Liver (tissue), 7 donors: ENCODE measurements at regions not wholly inside any gene's neighbourhood (a gene's known extent, or its start where the extent isn't known, plus 50 kb on each side); places are given as distances from the start of the nearest gene placed in this dataset.

Experiments
- DNase-seq: peaks from one replicate; pipeline ENCODE4 v3.0.0-alpha.2; 2017; ENCODE audit warnings: low spot score
- H3K27ac ChIP-seq, 2 donors: one replicate each; pipeline ENCODE4 v1.7.0; 2013; ENCODE audit warnings: inconsistent platforms in 2 of 2, low read length in 2 of 2, control low read depth in 1 of 2, low read depth in 1 of 2, mild to moderate bottlenecking in 1 of 2
- H3K27me3 ChIP-seq, 4 donors: one replicate each; pipeline versions ENCODE4 v1.6.1 to v1.7.0; 2013; ENCODE audit warnings: low read length in 3 of 4, inconsistent platforms in 1 of 4, mild to moderate bottlenecking in 1 of 4, moderate library complexity in 1 of 4; ENCODE audit not compliant: control insufficient read depth in 4 of 4, insufficient read depth in 4 of 4
- H3K36me3 ChIP-seq, 4 donors: one replicate each; pipeline versions ENCODE4 v1.6.1 to v1.7.0; 2013; ENCODE audit warnings: low read length in 3 of 4, mild to moderate bottlenecking in 3 of 4, low read depth in 1 of 4, moderate library complexity in 1 of 4; ENCODE audit not compliant: control insufficient read depth in 4 of 4, insufficient read depth in 3 of 4
- H3K4me1 ChIP-seq, 4 donors: one replicate each; pipeline versions ENCODE4 v1.6.1 to v1.7.0; 2013; ENCODE audit warnings: low read length in 3 of 4, mild to moderate bottlenecking in 3 of 4, moderate library complexity in 1 of 4; ENCODE audit not compliant: control insufficient read depth in 4 of 4, insufficient read depth in 4 of 4
- H3K4me3 ChIP-seq, 3 donors: one replicate each; pipeline versions ENCODE4 v1.6.1 to v1.7.0; 2013; ENCODE audit warnings: low read length in 3 of 3, control low read depth in 1 of 3, low read depth in 1 of 3, mild to moderate bottlenecking in 1 of 3
- H3K9ac ChIP-seq, 2 donors: one replicate each; pipeline ENCODE4 v1.7.0; 2013; ENCODE audit warnings: low read length in 2 of 2, mild to moderate bottlenecking in 2 of 2, moderate library complexity in 2 of 2, control low read depth in 1 of 2, low read depth in 1 of 2
- H3K9me3 ChIP-seq, 4 donors: one replicate each; pipeline versions ENCODE4 v1.6.1 to v1.7.0; 2013; ENCODE audit warnings: low read length in 3 of 4; ENCODE audit not compliant: control insufficient read depth in 4 of 4
- EGR1 ChIP-seq, 2 donors: IDR thresholded peaks; 2 replicates each; pipeline ENCODE4 v1.6.1; 2016 to 2018; ENCODE audit warnings: antibody characterized with exemption in 2 of 2, low read depth in 2 of 2
- HNF4A ChIP-seq, 2 donors: conservative IDR thresholded peaks; 2 replicates each; pipeline ENCODE4 v1.6.1; 2016; ENCODE audit warnings: antibody characterized with exemption in 2 of 2, mild to moderate bottlenecking in 2 of 2
- JUND ChIP-seq, 2 donors: IDR thresholded peaks; 2 replicates each; pipeline ENCODE4 v1.6.1; 2016; ENCODE audit warnings: antibody characterized with exemption in 2 of 2
- MAX ChIP-seq: IDR thresholded peaks from 2 replicates; pipeline ENCODE4 v1.6.1; 2016; ENCODE audit warnings: antibody characterized with exemption
- NR2F2 ChIP-seq: IDR thresholded peaks from 2 replicates; pipeline ENCODE4 v1.6.1; 2016; ENCODE audit warnings: antibody characterized with exemption
- RAD21 ChIP-seq, 2 donors: IDR thresholded peaks; 2 replicates each; pipeline ENCODE4 v1.6.1; 2016; ENCODE audit warnings: antibody characterized with exemption in 2 of 2, mild to moderate bottlenecking in 2 of 2
- RXRA ChIP-seq, 2 donors: IDR thresholded peaks; 2 replicates each; pipeline ENCODE4 v1.6.1; 2017 to 2018; ENCODE audit warnings: antibody characterized with exemption in 2 of 2, mild to moderate bottlenecking in 1 of 2
- SP1 ChIP-seq: IDR thresholded peaks from 2 replicates; pipeline ENCODE4 v1.6.1; 2018; ENCODE audit warnings: antibody characterized with exemption, mild to moderate bottlenecking
- ZBTB33 ChIP-seq: IDR thresholded peaks from 2 replicates; pipeline ENCODE4 v1.6.1; 2016; ENCODE audit warnings: antibody characterized with exemption
- WGBS: extraction: QIAGEN DNeasy Blood & Tissue Kit; methylation state at CpG from one replicate; pipeline ENCODE4 v1.1.7; 2013; 5-methylcytosine and 5-hydroxymethylcytosine counted together
- donor health status: healthy.
- donor health status: healthy.
- donor health status: healthy.
- donor health status: healthy.

GRCh38 chr7:17444673-17445072, 146.2 kb downstream of the AHR start:
- Histone ChIP-seq H3K27ac (no peak overlapping the region), H3K9ac (no peak overlapping the region), H3K27me3 (no peaks in the 10 kb centered on the region), H3K9me3 (peaks cover 0 to 13% (median 2%) of the 10 kb centered on the region in 4 donors), H3K4me1 (peaks cover 0 to 7% (median 0%) of the 10 kb centered on the region in 4 donors), H3K4me3 (no peak overlapping the region), H3K36me3 (no peaks in the 10 kb centered on the region)
- TF ChIP-seq HNF4A (conservative IDR thresholded peaks at IDR 0.05) (peak; percentile 29 to 42), SP1 (peak; percentile 16), NR2F2 (peak; percentile 92), ZBTB33 (no peak), JUND (IDR thresholded peaks at IDR 0.05) (peak; percentile 68 to 77), EGR1 (IDR thresholded peaks at IDR 0.05; ENCODE audit: low read depth in 2 of 2) (no peak), RXRA (IDR thresholded peaks at IDR 0.05) (peak; percentile 14 to 45), RAD21 (IDR thresholded peaks at IDR 0.05) (peak; percentile 31 to 32)
- WGBS = 10% methylated on average over 1 of the region's 1 CpG
- DNase-seq = no peak

- H3K9ac ChIP-seq = no peak overlapping the region
- peaks cover 0 to 7% (median 0%) of the 10 kb centered on the region in 4 donors for H3K4me1 ChIP-seq
- H3K36me3 ChIP-seq = no peaks in the 10 kb centered on the region
- H3K27me3 ChIP-seq = no peaks in the 10 kb centered on the region
- DNase-seq = no peak
- no peak overlapping the region for H3K27ac ChIP-seq
- 31% methylated on average over 4 of the region's 4 CpGs for WGBS
- peaks cover 0 to 13% (median 2%) of the 10 kb centered on the region in 4 donors for H3K9me3 ChIP-seq
- TF ChIP-seq RXRA (IDR thresholded peaks at IDR 0.05) = peak in 1 of 2 donors; percentile 37
- TF ChIP-seq RAD21 (IDR thresholded peaks at IDR 0.05) = peak in 1 of 2 donors; percentile 39
- TF ChIP-seq EGR1 (IDR thresholded peaks at IDR 0.05; ENCODE audit: low read depth in 2 of 2) = no peak
- TF ChIP-seq MAX = no peak
- H3K4me3 ChIP-seq = no peak overlapping the region
Observed at GRCh38 chr7:17446340-17446739, 147.9 kb downstream of the AHR start.

GRCh38 chr7:17447728-17448478, 149.5 kb downstream of the AHR start:
- H3K36me3 ChIP-seq = no peaks in the 10 kb centered on the region
- no peak for DNase-seq
- H3K4me3 ChIP-seq = no peak overlapping the region
- H3K27ac ChIP-seq = no peak overlapping the region
- peaks cover 0 to 13% (median 2%) of the 10 kb centered on the region in 4 donors for H3K9me3 ChIP-seq
- 96% methylated on average over 1 of the region's 1 CpG for WGBS
- H3K9ac ChIP-seq = no peak overlapping the region
- TF ChIP-seq MAX = no peak
- H3K27me3 ChIP-seq = no peaks in the 10 kb centered on the region
- peaks cover 0 to 7% (median 0%) of the 10 kb centered on the region in 4 donors for H3K4me1 ChIP-seq
